T-helper 1 cell (primary cell): ENCODE measurements at regions not wholly inside any gene's neighbourhood (a gene's known extent, or its start where the extent isn't known, plus 50 kb on each side); places are given as distances from the start of the nearest gene placed in this dataset.
"Not testable (repeated sequence)": the region's sequence is repeated elsewhere in the genome, so short reads cannot be mapped to it uniquely, and the experiment has no call there.

ENCODE experiments used
- DNase-seq, 5 donors: peaks; one replicate each; pipeline ENCODE4 v3.0.0-alpha.2; 2012 to 2020

- DNase-seq: no peak
Measured at GRCh38 chr7:156545979-156546378, 94.6 kb upstream of the RNF32 start.

GRCh38 chr7:156544919-156545715 is 95.5 kb upstream of the RNF32 start:
- no peak for DNase-seq

GRCh38 chr7:156543699-156544598 is 96.6 kb upstream of the RNF32 start:
- no peak for DNase-seq

- no peak for DNase-seq
Measured at GRCh38 chr7:156540619-156541165, 99.9 kb upstream of the RNF32 start.

GRCh38 chr7:156539999-156540398 is 100.6 kb upstream of the RNF32 start:
- DNase-seq: no peak

GRCh38 chr7:156537006-156537405 is 103.6 kb upstream of the RNF32 start:
- DNase-seq: no peak

GRCh38 chr7:156534925-156535324 is 105.6 kb upstream of the RNF32 start:
- DNase-seq: no peak

GRCh38 chr7:156533964-156534363 is 106.6 kb upstream of the RNF32 start:
- no peak for DNase-seq

- no peak for DNase-seq
Measured at GRCh38 chr7:156533420-156533819, 107.2 kb upstream of the RNF32 start.

GRCh38 chr7:156532016-156532602 is 108.5 kb upstream of the RNF32 start:
- no peak for DNase-seq

- DNase-seq: no peak
Measured at GRCh38 chr7:156529956-156530355, 110.6 kb upstream of the RNF32 start.

GRCh38 chr7:156527458-156527890 is 113.1 kb upstream of the RNF32 start:
- DNase-seq: no peak

GRCh38 chr7:156524818-156525597 is 115.6 kb upstream of the RNF32 start:
- DNase-seq: no peak

GRCh38 chr7:156523447-156524048 is 117.0 kb upstream of the RNF32 start:
- DNase-seq: no peak

- DNase-seq: no peak
Measured at GRCh38 chr7:156522801-156523200, 117.8 kb upstream of the RNF32 start.

- no peak for DNase-seq
Measured at GRCh38 chr7:156519070-156519469, 121.5 kb upstream of the RNF32 start.

GRCh38 chr7:156518466-156518865 is 122.1 kb upstream of the RNF32 start:
- no peak for DNase-seq

- DNase-seq: not testable (repeated sequence)
Measured at GRCh38 chr7:156517858-156518257, 122.7 kb upstream of the RNF32 start.

GRCh38 chr7:156516791-156517378 is 123.7 kb upstream of the RNF32 start:
- no peak for DNase-seq

- no peak for DNase-seq
Measured at GRCh38 chr7:156515911-156516790, 124.4 kb upstream of the RNF32 start.
